Gastrocnemius medialis (tissue), 4 donors: ENCODE measurements at regions not wholly inside any gene's neighbourhood (a gene's known extent, or its start where the extent isn't known, plus 50 kb on each side); places are given as distances from the start of the nearest gene placed in this dataset.

ENCODE experiments used
- POLR2A ChIP-seq, 2 donors: fragments of 450-650 bp; IDR thresholded peaks; one replicate each; pipeline ENCODE4 v1.6.1; 2017; ENCODE audit warnings: antibody characterized with exemption in 2 of 2, mild to moderate bottlenecking in 2 of 2, moderate library complexity in 2 of 2
- TF ChIP-seq, protein P1 (sequence below), 5 experiments: fragments of 450-650 bp in 3 of 5; fragments of 200-600 bp in 2 of 5; sonication (generic) in 2 of 5; IDR thresholded peaks in 4 of 5; conservative IDR thresholded peaks in 1 of 5; 1 replicate in 4 of 5; 2 replicates in 1 of 5; pipeline ENCODE4 v1.5.1; 2016 to 2019; ENCODE audit warnings: antibody characterized with exemption in 5 of 5, mild to moderate bottlenecking in 3 of 5, moderate library complexity in 3 of 5

DNA sequence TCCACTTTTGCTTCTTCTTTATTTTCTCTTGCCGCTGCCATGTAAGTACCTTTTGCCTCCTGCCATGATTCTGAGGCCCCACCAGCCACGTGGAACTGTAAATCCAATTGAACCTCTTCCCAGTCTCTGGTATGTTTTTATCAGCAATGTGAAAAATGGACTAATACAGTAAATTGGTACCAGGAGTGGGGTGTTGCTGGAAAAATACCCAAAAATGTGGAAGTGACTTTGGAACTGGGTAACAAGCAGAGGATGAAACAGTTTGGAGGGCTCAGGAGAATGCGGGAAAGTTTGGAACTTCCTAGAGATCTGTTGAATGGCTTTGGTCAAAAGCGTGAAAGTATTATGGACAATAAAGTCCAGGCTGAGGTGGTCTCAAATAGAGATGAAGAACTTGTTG, 670.3 kb upstream of the ZWINT start:
- no peak for TF ChIP-seq POLR2A (IDR thresholded peaks at IDR 0.05)
- TF ChIP-seq, protein P1, sequence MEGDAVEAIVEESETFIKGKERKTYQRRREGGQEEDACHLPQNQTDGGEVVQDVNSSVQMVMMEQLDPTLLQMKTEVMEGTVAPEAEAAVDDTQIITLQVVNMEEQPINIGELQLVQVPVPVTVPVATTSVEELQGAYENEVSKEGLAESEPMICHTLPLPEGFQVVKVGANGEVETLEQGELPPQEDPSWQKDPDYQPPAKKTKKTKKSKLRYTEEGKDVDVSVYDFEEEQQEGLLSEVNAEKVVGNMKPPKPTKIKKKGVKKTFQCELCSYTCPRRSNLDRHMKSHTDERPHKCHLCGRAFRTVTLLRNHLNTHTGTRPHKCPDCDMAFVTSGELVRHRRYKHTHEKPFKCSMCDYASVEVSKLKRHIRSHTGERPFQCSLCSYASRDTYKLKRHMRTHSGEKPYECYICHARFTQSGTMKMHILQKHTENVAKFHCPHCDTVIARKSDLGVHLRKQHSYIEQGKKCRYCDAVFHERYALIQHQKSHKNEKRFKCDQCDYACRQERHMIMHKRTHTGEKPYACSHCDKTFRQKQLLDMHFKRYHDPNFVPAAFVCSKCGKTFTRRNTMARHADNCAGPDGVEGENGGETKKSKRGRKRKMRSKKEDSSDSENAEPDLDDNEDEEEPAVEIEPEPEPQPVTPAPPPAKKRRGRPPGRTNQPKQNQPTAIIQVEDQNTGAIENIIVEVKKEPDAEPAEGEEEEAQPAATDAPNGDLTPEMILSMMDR (IDR thresholded peaks at IDR 0.05 in 4 of 5, conservative IDR thresholded peaks at IDR 0.05 in 1 of 5) = no peak
